ENCODE measurements at regions not wholly inside any gene's neighbourhood (a gene's known extent, or its start where the extent isn't known, plus 50 kb on each side); places are given as distances from the start of the nearest gene placed in this dataset.

- no peak for TF ChIP-seq CTCF (IDR thresholded peaks at IDR 0.05)
Observed at GRCh38 chr6:19036196-19036555, 649.0 kb downstream of the RNF144B start.

- no peak for TF ChIP-seq CTCF (IDR thresholded peaks at IDR 0.05)
Observed at GRCh38 chr6:19037607-19038006, 650.5 kb downstream of the RNF144B start.

GRCh38 chr6:19039287-19039686, 652.1 kb downstream of the RNF144B start:
- TF ChIP-seq CTCF (IDR thresholded peaks at IDR 0.05) = no peak

GRCh38 chr6:19041906-19042305, 654.8 kb downstream of the RNF144B start:
- no peak for TF ChIP-seq CTCF (IDR thresholded peaks at IDR 0.05)

GRCh38 chr6:19042420-19042819, 655.3 kb downstream of the RNF144B start:
- TF ChIP-seq CTCF (IDR thresholded peaks at IDR 0.05) = no peak

- no peak for TF ChIP-seq CTCF (IDR thresholded peaks at IDR 0.05)
Observed at GRCh38 chr6:19050765-19051164, 663.6 kb downstream of the RNF144B start.

- TF ChIP-seq CTCF (IDR thresholded peaks at IDR 0.05) = no peak
Observed at GRCh38 chr6:19052219-19052618, 665.1 kb downstream of the RNF144B start.

- no peak for TF ChIP-seq CTCF (IDR thresholded peaks at IDR 0.05)
Observed at GRCh38 chr6:19059102-19059501, 672.0 kb downstream of the RNF144B start.
